ENCODE measurements at regions not wholly inside any gene's neighbourhood (a gene's known extent, or its start where the extent isn't known, plus 50 kb on each side); places are given as distances from the start of the nearest gene placed in this dataset.

- TF ChIP-seq TARDBP (IDR thresholded peaks at IDR 0.05) (no peak), SP1 (CRISPR knock-in tag; IDR thresholded peaks at IDR 0.05) (no peak), ZNF707 (CRISPR knock-in tag; conservative IDR thresholded peaks at IDR 0.05) (no peak), ZNF695 (CRISPR knock-in tag; IDR thresholded peaks at IDR 0.05) (no peak), ESRRA (IDR thresholded peaks at IDR 0.05; ENCODE audit: borderline replicate concordance, low read depth) (peak; percentile 47; the same call in 1 of the 2 replicates), NKRF (IDR thresholded peaks at IDR 0.05; ENCODE audit: borderline replicate concordance) (no peak), HDAC6 (IDR thresholded peaks at IDR 0.05; ENCODE audit: low read depth, low read length) (no peak), ATF3 (IDR thresholded peaks at IDR 0.05) (no peak), ATF3 (CRISPR knock-in tag; conservative IDR thresholded peaks at IDR 0.05) (no peak), ESRRB (CRISPR knock-in tag; IDR thresholded peaks at IDR 0.05; ENCODE audit: borderline replicate concordance) (no peak), RREB1 (CRISPR knock-in tag; IDR thresholded peaks at IDR 0.05) (no peak), ZNF445 (CRISPR knock-in tag; IDR thresholded peaks at IDR 0.05; ENCODE audit: low read depth) (no peak), ETV6 (IDR thresholded peaks at IDR 0.05; ENCODE audit: borderline replicate concordance in 1 of 2, low read depth in 2 of 2, low read length in 1 of 2) (no peak), ETV6 (CRISPR knock-in tag; IDR thresholded peaks at IDR 0.05; ENCODE audit: borderline replicate concordance) (no peak)
These were observed 157.1 kb upstream of the NRIP1 start (continued) for GRCh38 chr21:15221799-15222386.
